ENCODE measurements at regions not wholly inside any gene's neighbourhood (a gene's known extent, or its start where the extent isn't known, plus 50 kb on each side); places are given as distances from the start of the nearest gene placed in this dataset.

- H3K36me3 Mint-ChIP-seq: no peaks in the 10 kb centered on the region
- H3K9me3 Mint-ChIP-seq: no peaks in the 10 kb centered on the region
- no peaks in the 10 kb centered on the region for H3K27me3 Mint-ChIP-seq
- no peak overlapping the region for H3K27ac Mint-ChIP-seq
- no peak overlapping the region for H3K4me3 Mint-ChIP-seq
- DNase-seq: no peak
- no peaks in the 10 kb centered on the region for H3K4me1 Mint-ChIP-seq
Observed at GRCh38 chr2:128794285-128794684, 475.6 kb upstream of the HS6ST1 start.

DNA sequence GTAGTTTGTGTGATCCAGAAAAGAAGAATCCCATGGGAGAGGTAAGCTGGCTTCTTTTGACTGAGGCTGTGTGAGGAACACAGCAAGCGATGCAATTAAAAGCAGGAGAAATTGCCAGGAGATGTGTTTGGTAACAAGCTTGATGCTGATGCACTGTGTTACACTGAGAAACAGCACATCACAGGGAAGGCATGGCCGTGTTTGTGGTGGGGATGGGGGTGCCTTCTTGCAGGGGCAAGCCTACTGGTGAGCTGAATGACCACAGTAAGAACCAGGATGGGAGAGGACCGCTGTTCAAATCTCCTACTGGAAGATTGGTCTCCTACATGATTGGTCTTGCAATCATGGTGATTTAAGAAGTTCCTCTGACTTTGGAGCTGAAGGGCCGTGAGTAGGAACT lies 477.7 kb upstream of the HS6ST1 start:
- no peaks in the 10 kb centered on the region for H3K36me3 Mint-ChIP-seq
- no peaks in the 10 kb centered on the region for H3K27me3 Mint-ChIP-seq
- DNase-seq: no peak
- no peak overlapping the region for H3K27ac Mint-ChIP-seq
- H3K9me3 Mint-ChIP-seq: no peaks in the 10 kb centered on the region
- H3K4me3 Mint-ChIP-seq: no peak overlapping the region
- H3K4me1 Mint-ChIP-seq: no peaks in the 10 kb centered on the region

DNA sequence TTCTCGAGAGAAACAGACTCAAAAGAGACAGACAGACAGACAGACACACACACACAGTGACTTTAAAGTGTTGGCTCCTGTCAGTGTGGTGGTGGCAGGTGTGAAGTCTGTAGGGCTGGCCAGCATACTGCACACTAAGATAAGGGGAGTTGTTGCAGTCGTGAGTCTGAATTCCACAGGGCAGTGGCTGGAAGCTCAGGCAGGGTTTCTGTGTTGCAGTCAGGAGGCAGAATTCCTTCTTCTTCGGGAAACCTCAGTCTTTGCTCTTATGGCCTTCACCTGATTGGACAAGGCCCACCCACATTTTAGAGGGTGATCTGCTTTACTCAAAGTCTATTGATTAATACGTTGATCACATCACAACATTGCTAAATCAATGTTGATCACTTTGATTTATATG lies 478.4 kb upstream of the HS6ST1 start:
- H3K4me1 Mint-ChIP-seq: no peaks in the 10 kb centered on the region
- no peaks in the 10 kb centered on the region for H3K27me3 Mint-ChIP-seq
- no peak overlapping the region for H3K27ac Mint-ChIP-seq
- H3K9me3 Mint-ChIP-seq: no peaks in the 10 kb centered on the region
- no peak overlapping the region for H3K4me3 Mint-ChIP-seq
- H3K36me3 Mint-ChIP-seq: no peaks in the 10 kb centered on the region
- DNase-seq: no peak

- H3K36me3 Mint-ChIP-seq: no peaks in the 10 kb centered on the region
- no peak for DNase-seq
- H3K4me1 Mint-ChIP-seq: no peaks in the 10 kb centered on the region
- no peaks in the 10 kb centered on the region for H3K27me3 Mint-ChIP-seq
- no peaks in the 10 kb centered on the region for H3K9me3 Mint-ChIP-seq
- no peak overlapping the region for H3K4me3 Mint-ChIP-seq
- H3K27ac Mint-ChIP-seq: no peak overlapping the region
Observed at GRCh38 chr2:128797533-128797932, 478.9 kb upstream of the HS6ST1 start.

DNA sequence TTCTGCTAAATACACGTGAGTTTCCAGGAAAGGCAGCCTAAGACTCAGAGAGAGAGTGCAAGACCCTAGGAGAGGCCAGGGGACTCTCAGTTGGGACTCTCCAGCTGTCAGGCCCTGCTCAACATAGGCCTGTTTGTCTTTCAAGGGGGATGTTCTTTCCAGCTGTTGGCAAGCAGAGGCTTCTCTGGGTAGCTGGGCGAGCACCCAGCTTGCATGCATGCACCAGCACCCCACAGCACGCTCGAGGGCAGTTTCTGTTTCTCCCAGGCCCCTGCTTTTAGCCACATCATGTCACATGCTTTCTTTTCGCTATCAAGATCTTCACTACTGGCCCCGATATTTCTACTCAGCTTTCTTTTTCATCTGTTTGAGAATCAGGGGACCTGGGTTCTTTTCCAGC lies 479.3 kb upstream of the HS6ST1 start:
- DNase-seq: no peak
- no peaks in the 10 kb centered on the region for H3K4me1 Mint-ChIP-seq
- no peak overlapping the region for H3K27ac Mint-ChIP-seq

DNA sequence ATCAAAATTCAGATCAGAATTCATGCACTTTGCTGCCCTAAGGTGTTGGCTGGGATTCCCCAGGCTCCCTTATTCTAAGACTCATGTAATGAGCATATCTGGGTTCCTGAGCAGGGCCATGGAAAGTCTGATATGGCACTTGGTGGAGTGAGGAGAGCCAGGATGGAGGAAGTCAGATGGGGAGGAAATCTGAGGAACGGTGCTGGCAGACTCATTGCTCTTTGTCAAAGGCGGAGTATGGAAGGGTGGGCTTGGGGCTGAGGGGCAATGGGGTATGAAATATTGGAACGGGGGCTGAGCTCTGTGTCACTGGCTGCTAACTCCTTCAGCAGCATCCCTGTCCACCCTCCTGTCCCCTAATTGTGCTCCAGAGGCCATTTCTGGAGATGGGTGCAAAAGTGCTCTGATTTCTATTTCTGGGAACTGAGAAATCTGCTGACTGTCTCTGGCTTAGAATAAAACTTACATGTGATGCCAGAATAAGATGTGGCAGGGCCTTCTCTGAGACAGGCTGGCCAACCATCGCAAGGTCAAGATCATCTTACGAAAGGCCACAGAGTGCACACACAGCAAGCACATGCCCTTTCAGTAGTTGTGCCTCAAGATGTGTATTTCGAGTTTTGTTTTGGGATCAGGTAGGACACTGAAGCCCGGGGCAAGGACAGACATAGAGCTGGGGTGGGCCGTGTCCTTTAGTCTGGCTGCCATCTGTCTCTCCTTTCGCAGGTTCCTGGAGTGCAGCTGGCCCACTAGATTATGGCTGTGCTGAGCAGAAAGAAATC lies 480.0 kb upstream of the HS6ST1 start:
- H3K27ac Mint-ChIP-seq: no peak overlapping the region

More for the DNA sequence above, 479.3 kb upstream of the HS6ST1 start:
- no peaks in the 10 kb centered on the region for H3K36me3 Mint-ChIP-seq
- no peaks in the 10 kb centered on the region for H3K27me3 Mint-ChIP-seq
- H3K4me3 Mint-ChIP-seq: no peak overlapping the region
- H3K9me3 Mint-ChIP-seq: no peaks in the 10 kb centered on the region

DNA sequence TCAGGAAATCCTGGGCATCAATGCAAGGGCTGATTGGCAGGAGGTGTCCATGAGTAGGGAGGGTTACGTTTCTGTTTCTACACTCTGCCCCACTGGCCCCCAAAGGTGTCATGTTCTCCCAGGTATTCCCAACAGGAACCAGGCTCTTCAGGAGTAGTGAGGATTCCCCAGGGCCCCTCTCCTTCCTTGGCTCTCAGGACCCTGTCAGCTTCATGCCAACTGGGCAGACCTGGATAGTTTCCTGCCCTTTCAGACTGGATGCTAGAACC lies 480.6 kb upstream of the HS6ST1 start:
- Mint-ChIP-seq H3K27ac (no peak overlapping the region), H3K9me3 (no peaks in the 10 kb centered on the region), H3K4me1 (no peaks in the 10 kb centered on the region), H3K4me3 (no peak overlapping the region), H3K36me3 (no peaks in the 10 kb centered on the region), H3K27me3 (no peaks in the 10 kb centered on the region)
- DNase-seq: no peak

More for the DNA sequence above, 480.0 kb upstream of the HS6ST1 start:
- no peak for DNase-seq
- Mint-ChIP-seq H3K27me3 (no peaks in the 10 kb centered on the region), H3K4me1 (no peaks in the 10 kb centered on the region), H3K36me3 (no peaks in the 10 kb centered on the region), H3K9me3 (no peaks in the 10 kb centered on the region), H3K4me3 (no peak overlapping the region)

DNA sequence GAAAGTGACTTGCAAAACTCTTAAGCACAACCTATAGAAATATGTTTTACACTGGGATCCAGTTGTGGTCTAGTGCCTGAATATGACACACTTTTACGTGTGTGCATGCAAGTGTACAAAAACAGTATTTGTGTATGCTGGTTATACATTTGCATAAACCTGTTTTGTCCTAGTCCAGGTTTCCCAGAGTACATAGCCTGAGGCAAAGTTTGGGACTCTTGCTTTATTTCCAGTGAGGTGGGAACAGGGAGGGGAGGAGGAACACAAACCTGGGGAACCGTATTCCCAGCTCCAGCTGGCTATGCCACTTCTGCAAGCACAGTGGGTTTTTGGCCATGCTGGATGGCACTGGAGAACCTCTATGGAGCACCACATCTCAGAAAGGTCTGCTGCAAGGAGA lies 481.1 kb upstream of the HS6ST1 start:
- Mint-ChIP-seq H3K27me3 (no peaks in the 10 kb centered on the region), H3K27ac (no peak overlapping the region), H3K4me3 (no peak overlapping the region), H3K4me1 (no peaks in the 10 kb centered on the region), H3K36me3 (no peaks in the 10 kb centered on the region), H3K9me3 (no peaks in the 10 kb centered on the region)
- DNase-seq: no peak

DNA sequence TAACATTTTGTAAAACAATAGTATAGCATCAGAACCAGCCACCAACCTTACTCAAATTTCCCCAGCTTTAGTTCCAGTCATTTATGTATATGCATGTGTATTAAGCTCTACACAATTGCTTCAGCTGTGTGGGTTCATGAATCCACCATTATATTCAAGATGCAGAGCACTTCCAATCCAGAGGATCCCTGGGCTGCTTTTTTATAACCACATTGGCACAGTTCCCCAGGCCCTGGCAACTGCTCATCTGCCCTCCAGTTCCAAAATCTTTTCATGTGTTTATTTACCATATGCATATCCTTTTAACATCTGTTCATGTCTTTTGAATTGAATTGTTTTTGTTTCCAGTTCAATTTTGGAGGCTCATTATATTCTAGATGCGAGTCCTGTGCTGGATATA lies 482.9 kb upstream of the HS6ST1 start:
- Mint-ChIP-seq H3K4me3 (no peak overlapping the region), H3K27ac (no peak overlapping the region), H3K9me3 (no peaks in the 10 kb centered on the region), H3K4me1 (no peaks in the 10 kb centered on the region), H3K27me3 (no peaks in the 10 kb centered on the region), H3K36me3 (no peaks in the 10 kb centered on the region)
- no peak for DNase-seq

DNA sequence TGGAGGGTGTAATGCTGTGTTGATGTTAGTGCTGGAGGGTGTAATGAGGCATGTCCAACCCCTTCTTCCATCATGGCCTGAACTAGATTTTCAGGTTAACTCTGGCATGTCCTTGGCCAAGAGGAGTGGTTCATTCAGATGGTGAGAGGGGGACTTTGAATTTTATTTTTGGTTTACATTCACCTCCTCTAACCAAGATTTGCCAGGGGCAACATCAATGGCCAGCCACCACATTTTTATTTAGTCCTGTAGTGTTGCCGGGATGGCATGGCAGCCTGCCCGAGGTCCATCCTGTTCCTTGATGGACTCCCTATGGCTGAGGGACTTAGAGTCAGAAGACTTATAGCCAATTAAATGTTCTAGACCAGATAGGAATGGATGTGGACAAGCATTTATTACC lies 484.6 kb upstream of the HS6ST1 start:
- H3K4me1 Mint-ChIP-seq: no peaks in the 10 kb centered on the region
- no peak for DNase-seq
- H3K36me3 Mint-ChIP-seq: no peaks in the 10 kb centered on the region
- H3K9me3 Mint-ChIP-seq: peaks cover 4% of the 10 kb centered on the region
- H3K27me3 Mint-ChIP-seq: no peaks in the 10 kb centered on the region
- no peak overlapping the region for H3K27ac Mint-ChIP-seq
- no peak overlapping the region for H3K4me3 Mint-ChIP-seq

DNA sequence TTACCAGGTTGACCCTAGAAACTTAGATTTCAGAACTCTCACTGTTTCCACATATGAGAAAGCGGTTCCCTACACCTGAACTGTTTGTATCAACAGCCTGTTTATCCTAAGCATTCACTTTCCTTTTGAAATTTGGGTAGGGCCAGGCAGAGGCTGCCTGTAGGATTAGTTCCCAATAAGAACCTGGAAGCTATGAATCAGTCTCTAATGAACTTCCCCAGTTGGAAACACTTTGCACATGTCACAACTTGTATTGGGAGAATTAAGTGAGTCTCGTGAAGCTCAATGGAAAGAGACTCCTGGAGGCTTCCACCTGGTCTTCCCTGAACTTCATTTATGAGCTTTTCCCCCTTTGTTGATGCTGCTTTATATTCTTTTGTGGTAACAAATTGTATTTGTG lies 486.6 kb upstream of the HS6ST1 start:
- H3K36me3 Mint-ChIP-seq: no peaks in the 10 kb centered on the region
- H3K4me3 Mint-ChIP-seq: no peak overlapping the region
- H3K4me1 Mint-ChIP-seq: no peaks in the 10 kb centered on the region
- peaks cover 6% of the 10 kb centered on the region for H3K9me3 Mint-ChIP-seq
- no peaks in the 10 kb centered on the region for H3K27me3 Mint-ChIP-seq
- DNase-seq: no peak
- no peak overlapping the region for H3K27ac Mint-ChIP-seq

- Mint-ChIP-seq H3K27me3 (peaks cover 4% of the 10 kb centered on the region), H3K9me3 (peaks cover 6% of the 10 kb centered on the region), H3K4me3 (no peak overlapping the region), H3K36me3 (no peaks in the 10 kb centered on the region), H3K27ac (no peak overlapping the region), H3K4me1 (no peaks in the 10 kb centered on the region)
- no peak for DNase-seq
Observed at GRCh38 chr2:128805918-128806317, 487.2 kb upstream of the HS6ST1 start.

DNA sequence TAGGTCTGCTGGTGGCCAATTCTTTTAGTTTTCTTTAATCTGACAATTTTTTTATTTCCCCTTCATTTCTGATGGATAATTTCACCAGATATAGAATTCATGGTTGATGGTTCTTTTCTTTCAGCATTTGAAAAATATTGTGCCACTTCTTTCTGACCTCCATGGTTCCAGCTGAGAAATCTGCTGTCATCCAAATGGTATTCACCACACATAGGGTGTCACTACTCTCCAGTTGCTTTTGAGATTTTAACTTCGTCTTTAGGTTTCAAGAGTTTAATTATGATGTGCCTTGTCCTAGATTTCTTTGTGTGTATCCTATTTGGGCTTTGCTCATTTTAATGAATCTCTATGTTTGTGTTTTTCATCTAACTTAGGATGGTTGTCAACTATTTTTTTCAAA lies 488.6 kb upstream of the HS6ST1 start:
- DNase-seq: no peak
- no peak overlapping the region for H3K27ac Mint-ChIP-seq
- H3K36me3 Mint-ChIP-seq: no peaks in the 10 kb centered on the region
- peaks cover 6% of the 10 kb centered on the region for H3K9me3 Mint-ChIP-seq
- peaks cover 4% of the 10 kb centered on the region for H3K27me3 Mint-ChIP-seq
- H3K4me1 Mint-ChIP-seq: no peaks in the 10 kb centered on the region
- H3K4me3 Mint-ChIP-seq: no peak overlapping the region

GRCh38 chr2:128808462-128809258 lies 490.0 kb upstream of the HS6ST1 start:
- DNase-seq: no peak
- H3K36me3 Mint-ChIP-seq: no peaks in the 10 kb centered on the region
- H3K27ac Mint-ChIP-seq: no peak overlapping the region
- H3K9me3 Mint-ChIP-seq: peaks cover 6% of the 10 kb centered on the region
- H3K4me1 Mint-ChIP-seq: no peaks in the 10 kb centered on the region
- H3K4me3 Mint-ChIP-seq: no peak overlapping the region
- peaks cover 7% of the 10 kb centered on the region for H3K27me3 Mint-ChIP-seq

- Mint-ChIP-seq H3K4me3 (no peak overlapping the region), H3K27me3 (peaks cover 9% of the 10 kb centered on the region), H3K27ac (no peak overlapping the region), H3K9me3 (peaks cover 6% of the 10 kb centered on the region), H3K36me3 (no peaks in the 10 kb centered on the region), H3K4me1 (no peaks in the 10 kb centered on the region)
- no peak for DNase-seq
Observed at GRCh38 chr2:128809259-128809636, 490.6 kb upstream of the HS6ST1 start.

DNA sequence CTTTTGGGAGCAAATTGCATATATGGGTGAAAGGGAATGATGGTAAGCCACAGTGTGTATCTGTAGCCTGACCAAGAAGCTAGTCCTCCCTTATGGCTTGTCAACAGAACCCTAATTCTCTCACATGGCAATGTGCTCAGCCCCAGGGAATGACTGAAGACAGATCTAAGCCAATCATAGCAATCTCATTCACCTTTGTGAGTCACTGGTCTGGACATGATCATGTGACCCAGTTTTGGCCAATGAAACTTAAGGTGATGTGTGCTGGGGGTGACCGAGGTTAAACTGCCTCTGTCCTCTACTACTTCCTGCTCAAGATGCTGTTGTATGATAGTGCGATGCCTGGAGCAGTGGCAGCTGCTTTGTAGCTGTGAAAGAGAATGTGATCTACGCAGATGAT lies 491.2 kb upstream of the HS6ST1 start:
- no peak for DNase-seq

More for the DNA sequence above, 491.2 kb upstream of the HS6ST1 start:
- Mint-ChIP-seq H3K9me3 (peaks cover 6% of the 10 kb centered on the region), H3K4me3 (no peak overlapping the region), H3K36me3 (no peaks in the 10 kb centered on the region), H3K27ac (no peak overlapping the region), H3K4me1 (no peaks in the 10 kb centered on the region), H3K27me3 (peaks cover 9% of the 10 kb centered on the region)

Measured in activated naive CD8-positive, alpha-beta T cell treated with anti-CD3 and anti-CD28 coated beads for 36 hours (primary cell).